H1 (cell line): ENCODE measurements at regions not wholly inside any gene's neighbourhood (a gene's known extent, or its start where the extent isn't known, plus 50 kb on each side); places are given as distances from the start of the nearest gene placed in this dataset.

ENCODE experiments used
- CTCF ChIA-PET: fragments of 300-600 bp; sonication (Branson Sonifier 250); formaldehyde crosslinking; loops from one replicate; lab custom pipeline; 2021; ENCODE audit not compliant: partially characterized antibody; lab: Charles Lee
- POLR2A ChIA-PET: fragments of 300-600 bp; sonication (Branson Sonifier 250); formaldehyde crosslinking; loops from one replicate; lab custom pipeline; 2021; ENCODE audit warnings: inconsistent platforms; ENCODE audit not compliant: partially characterized antibody; lab: Charles Lee
- DNase-seq, 2 experiments: peaks; one replicate each; pipeline versions ENCODE4 v3.0.0 to v3.0.0-alpha.2; 2010 to 2022; ENCODE audit warnings: low spot score in 2 of 2, low read depth in 1 of 2, mixed read lengths in 1 of 2
- FAIRE-seq: peaks from 2 replicates; lab custom pipeline; 2011; peaks lifted over from hg19 to GRCh38; lab: Jason Lieb, UNC
- H2AFZ ChIP-seq: 2 replicates; pipeline ENCODE4 v1.8.1; 2012; ENCODE audit warnings: low read length, inconsistent platforms
- H2AK5ac ChIP-seq: 2 replicates; pipeline ENCODE4 v1.6.1; 2013; ENCODE audit warnings: low read depth, low read length
- H2BK120ac ChIP-seq: replicated peaks from 2 replicates; pipeline ENCODE3; 2013; ENCODE audit warnings: low read depth, low read length, inconsistent platforms
- H2BK12ac ChIP-seq: 2 replicates; pipeline ENCODE4 v1.6.1; 2013; ENCODE audit warnings: low read depth, low read length
- H2BK15ac ChIP-seq: 2 replicates; pipeline ENCODE4 v1.6.1; 2013; ENCODE audit warnings: low read length
- H2BK20ac ChIP-seq: 2 replicates; pipeline ENCODE4 v1.6.1; 2013; ENCODE audit warnings: low read length
- H2BK5ac ChIP-seq: 2 replicates; pipeline ENCODE4 v1.6.1; 2013; ENCODE audit warnings: low read depth, low read length
- H3K14ac ChIP-seq: 2 replicates; pipeline ENCODE4 v1.6.1; 2013; ENCODE audit warnings: inconsistent platforms; ENCODE audit not compliant: insufficient read length
- H3K18ac ChIP-seq: 2 replicates; pipeline ENCODE4 v1.6.1; 2013; ENCODE audit warnings: low read length; ENCODE audit errors: extremely low read depth
- H3K23ac ChIP-seq: 2 replicates; pipeline ENCODE4 v1.6.1; 2013; ENCODE audit warnings: inconsistent platforms; ENCODE audit not compliant: insufficient read length
- H3K23me2 ChIP-seq: 2 replicates; pipeline ENCODE4 v1.6.1; 2013; ENCODE audit warnings: low read depth, low read length
- H3K27ac ChIP-seq: 2 replicates; pipeline ENCODE4 v1.6.1; 2011; ENCODE audit warnings: low read depth, low read length, inconsistent platforms
- H3K27me3 ChIP-seq, 4 experiments: replicated peaks in 1 of 4; 1 replicate in 1 of 4; 2 replicates in 3 of 4; pipeline versions ENCODE4 v1.6.1 to v1.8.1; 2011 to 2013; ENCODE audit warnings: low read length in 3 of 4, mild to moderate bottlenecking in 3 of 4, inconsistent platforms in 2 of 4, mixed read lengths in 2 of 4, moderate library complexity in 1 of 4; ENCODE audit not compliant: control insufficient read depth in 3 of 4, insufficient read depth in 3 of 4; ENCODE audit errors: extremely low read depth in 1 of 4
- H3K36me3 ChIP-seq, 4 experiments: 2 replicates each; pipeline versions ENCODE4 v1.6.1 to v1.8.1; 2011 to 2013; ENCODE audit warnings: mild to moderate bottlenecking in 4 of 4, low read length in 3 of 4, moderate library complexity in 2 of 4, control low read depth in 1 of 4, inconsistent platforms in 1 of 4; ENCODE audit not compliant: insufficient read depth in 4 of 4, control insufficient read depth in 2 of 4
- H3K4ac ChIP-seq: replicated peaks from 2 replicates; pipeline ENCODE3; 2013; ENCODE audit warnings: low read length, low read depth, mixed read lengths, inconsistent platforms; ENCODE audit not compliant: insufficient read length
- H3K4me1 ChIP-seq, 4 experiments: replicated peaks in 1 of 4; 1 replicate in 1 of 4; 2 replicates in 3 of 4; pipeline versions ENCODE4 v1.6.1 to v1.8.1; 2011 to 2013; ENCODE audit warnings: low read length in 3 of 4, inconsistent platforms in 2 of 4, mixed read lengths in 1 of 4; ENCODE audit not compliant: insufficient read depth in 4 of 4, control insufficient read depth in 3 of 4
- H3K4me2 ChIP-seq, 2 experiments: 2 replicates each; pipeline versions ENCODE4 v1.6.1 to v1.8.1; 2011 to 2013; ENCODE audit warnings: low read depth in 2 of 2, low read length in 2 of 2, control low read depth in 1 of 2, inconsistent platforms in 1 of 2, mild to moderate bottlenecking in 1 of 2; ENCODE audit not compliant: insufficient read depth in 1 of 2
- H3K4me3 ChIP-seq, 4 experiments: fragments of 200-600, 300-600 bp in 1 of 4; sonication (generic), shearing (Covaris generic), sonication (Bioruptor Twin) in 1 of 4; 2 replicates each; pipeline versions ENCODE4 v1.5.1 to v1.8.1; 2011 to 2016; ENCODE audit warnings: low read length in 4 of 4, low read depth in 3 of 4, control low read depth in 2 of 4, inconsistent platforms in 2 of 4, mild to moderate bottlenecking in 2 of 4, mixed read lengths in 1 of 4, moderate library complexity in 1 of 4; ENCODE audit not compliant: insufficient read depth in 2 of 4; ENCODE audit errors: extremely low read depth in 1 of 4
- H3K56ac ChIP-seq: replicated peaks from 2 replicates; pipeline ENCODE3; 2013; ENCODE audit warnings: low read depth, mild to moderate bottlenecking, mixed read lengths, low read length, inconsistent platforms; ENCODE audit not compliant: insufficient read length
- H3K79me1 ChIP-seq: 2 replicates; pipeline ENCODE4 v1.6.1; 2013; ENCODE audit warnings: low read depth, low read length, control low read depth
- H3K79me2 ChIP-seq, 2 experiments: 2 replicates each; pipeline versions ENCODE4 v1.6.1 to v1.8.1; 2012 to 2013; ENCODE audit warnings: low read length in 2 of 2, mild to moderate bottlenecking in 2 of 2, inconsistent platforms in 1 of 2; ENCODE audit not compliant: insufficient read depth in 2 of 2, control insufficient read depth in 1 of 2
- H3K9ac ChIP-seq, 4 experiments: replicated peaks in 1 of 4; 1 replicate in 1 of 4; 2 replicates in 3 of 4; pipeline versions ENCODE4 v1.6.1 to v1.8.1; 2011 to 2013; ENCODE audit warnings: low read depth in 3 of 4, low read length in 3 of 4, control low read depth in 2 of 4, mild to moderate bottlenecking in 2 of 4, moderate library complexity in 2 of 4, inconsistent platforms in 1 of 4; ENCODE audit errors: extremely low read depth in 1 of 4
- H3K9me3 ChIP-seq, 2 experiments: 2 replicates each; pipeline versions ENCODE4 v1.6.1 to v1.8.1; 2012 to 2013; ENCODE audit warnings: mild to moderate bottlenecking in 2 of 2, moderate library complexity in 2 of 2, control low read depth in 1 of 2, inconsistent platforms in 1 of 2, low read depth in 1 of 2, low read length in 1 of 2, mixed read lengths in 1 of 2; ENCODE audit not compliant: insufficient read depth in 2 of 2
- H4K20me1 ChIP-seq, 2 experiments: replicated peaks in 1 of 2; 2 replicates each; pipeline versions ENCODE3 to v1.8.1; 2011 to 2013; ENCODE audit warnings: inconsistent platforms in 2 of 2, low read length in 2 of 2, mild to moderate bottlenecking in 1 of 2; ENCODE audit not compliant: insufficient read depth in 2 of 2, control insufficient read depth in 1 of 2
- H4K5ac ChIP-seq: 2 replicates; pipeline ENCODE4 v1.6.1; 2013; ENCODE audit warnings: low read length, low read depth, mixed read lengths, inconsistent platforms; ENCODE audit not compliant: insufficient read length
- H4K8ac ChIP-seq: 2 replicates; pipeline ENCODE4 v1.8.0; 2013; ENCODE audit warnings: mild to moderate bottlenecking, moderate library complexity, low read length, inconsistent platforms; ENCODE audit not compliant: insufficient read depth; ENCODE audit errors: extremely low read depth
- H4K91ac ChIP-seq: replicated peaks from 2 replicates; pipeline ENCODE3; 2013; ENCODE audit warnings: low read length, mixed read lengths, inconsistent platforms; ENCODE audit not compliant: insufficient read length
- CBX8 ChIP-seq: fragments of 300-800, 300-1000 bp; sonication (generic); IDR thresholded peaks from 2 replicates; pipeline ENCODE4 v1.7.1; 2016; ENCODE audit warnings: low read depth, low read length, borderline replicate concordance
- CTCF ChIP-seq, 3 experiments: IDR thresholded peaks; 1 replicate in 2 of 3; 2 replicates in 1 of 3; pipeline versions ENCODE4 v1.5.1 to v1.6.1; 2011; ENCODE audit warnings: low read length in 3 of 3, mild to moderate bottlenecking in 3 of 3, inconsistent platforms in 2 of 3, low read depth in 1 of 3, moderate library complexity in 1 of 3; ENCODE audit not compliant: insufficient read depth in 1 of 3; ENCODE audit errors: control extremely low read depth in 1 of 3
- GABPA ChIP-seq: IDR thresholded peaks from 2 replicates; pipeline ENCODE4 v1.6.1; 2011; ENCODE audit warnings: mild to moderate bottlenecking, low read length, moderate library complexity, borderline replicate concordance; ENCODE audit not compliant: insufficient read depth
- JUN ChIP-seq: IDR thresholded peaks from 2 replicates; pipeline ENCODE4 v1.6.1; 2011; ENCODE audit warnings: low read depth, mild to moderate bottlenecking, improper control_type of control experiment, low read length
- NANOG ChIP-seq: IDR thresholded peaks from 2 replicates; pipeline ENCODE4 v1.6.1; 2011; ENCODE audit warnings: low read length, low read depth, mild to moderate bottlenecking, inconsistent platforms; ENCODE audit not compliant: insufficient read depth, poor library complexity, severe bottlenecking
- SP1 ChIP-seq: IDR thresholded peaks from 2 replicates; pipeline ENCODE4 v1.6.1; 2011; ENCODE audit warnings: low read depth, low read length
- SRF ChIP-seq: IDR thresholded peaks from 2 replicates; pipeline ENCODE4 v1.6.1; 2011; ENCODE audit warnings: mild to moderate bottlenecking, low read depth, low read length, moderate library complexity
- TAF7 ChIP-seq: optimal IDR thresholded peaks from 2 replicates; pipeline ENCODE3; 2011; ENCODE audit warnings: low read depth, mild to moderate bottlenecking, inconsistent platforms, low read length, moderate library complexity, borderline replicate concordance
- TBP ChIP-seq: IDR thresholded peaks from 2 replicates; pipeline ENCODE4 v1.6.1; 2011; ENCODE audit warnings: low read depth, low read length, improper control_type of control experiment
- WGBS, 2 experiments: shearing (Covaris generic) in 1 of 2; methylation state at CpG; one replicate each; pipeline versions ENCODE4 v1.1.6 to v1.1.7; 2013 to 2015; ENCODE audit warnings: low lambda C conversion rate in 2 of 2, mixed read lengths in 2 of 2, inconsistent platforms in 1 of 2, low coverage in 1 of 2, missing lambda C conversion rate in 1 of 2; ENCODE audit not compliant: insufficient replicate concordance in 2 of 2, insufficient coverage in 1 of 2, insufficient read length in 1 of 2; ENCODE audit errors: extremely low coverage in 1 of 2, missing lambda C conversion rate in 1 of 2; 5-methylcytosine and 5-hydroxymethylcytosine counted together
- TF ChIP-seq, protein P1 (sequence below): IDR thresholded peaks from 2 replicates; pipeline ENCODE4 v1.6.1; 2012; ENCODE audit warnings: low read length, inconsistent platforms

DNA sequence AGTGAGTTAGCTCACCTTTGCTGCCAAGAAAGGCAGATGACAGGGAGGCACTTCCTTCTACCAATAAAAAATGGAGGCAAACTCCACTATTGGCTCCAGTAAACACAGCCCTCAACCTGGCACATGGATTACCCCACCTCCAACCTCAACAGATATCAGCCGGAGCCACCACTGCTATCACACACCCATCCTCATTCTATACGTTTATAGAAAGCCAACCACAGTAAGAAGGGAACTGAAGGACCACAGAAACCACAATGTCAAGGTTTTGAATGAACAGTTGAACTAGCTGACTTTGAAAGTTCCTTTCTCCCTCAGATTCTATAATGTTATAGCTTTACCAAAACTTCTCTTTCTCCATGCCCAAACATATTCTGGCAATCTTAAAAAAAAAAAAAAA, 526.2 kb downstream of the UQCRFS1 start:
- no peak overlapping the region for H2BK12ac ChIP-seq
- no peaks in the 10 kb centered on the region for H3K79me1 ChIP-seq
- no peak overlapping the region for H3K18ac ChIP-seq
- no peak overlapping the region for H2AFZ ChIP-seq
- whole genome bisulfite sequencing, 2 experiments = 82% methylated on average over 2 of the region's 2 CpGs; no CpG with 5 or more reads in 1 of the 2 experiments
- H4K8ac ChIP-seq = no peak overlapping the region
- no peaks in the 10 kb centered on the region for H3K9me3 ChIP-seq
- no peak overlapping the region for H3K27ac ChIP-seq
- no peak overlapping the region for H3K9ac ChIP-seq
- peaks cover 0 to 3% (median 0%) of the 10 kb centered on the region in 4 experiments; a peak in 2 of 8 replicates for H3K36me3 ChIP-seq
- no peak overlapping the region for H3K4me3 ChIP-seq
- H3K4me1 ChIP-seq = no peaks in the 10 kb centered on the region
- H2BK20ac ChIP-seq = no peak overlapping the region
- no peak overlapping the region for H4K91ac ChIP-seq
- no peaks in the 10 kb centered on the region for H3K23me2 ChIP-seq
- POLR2A ChIA-PET = interaction anchor here (0.9 kb wide), 1 partner anchor 20 kb away, joined by 3 read pairs; no protein-coding TSS in a partner anchor
- no peak overlapping the region for H2AK5ac ChIP-seq
- H2BK5ac ChIP-seq = no peak overlapping the region
- H3K14ac ChIP-seq = no peak overlapping the region
- no peak overlapping the region for H2BK120ac ChIP-seq
- no peaks in the 10 kb centered on the region for H4K20me1 ChIP-seq
- CTCF ChIA-PET = interaction anchor here (1.3 to 1.6 kb wide), 2 partner anchors 14 to 53 kb away, joined by 3 to 4 read pairs; no protein-coding TSS in a partner anchor
- H3K4me2 ChIP-seq = no peak overlapping the region
- H3K27me3 ChIP-seq = no peaks in the 10 kb centered on the region
- peaks cover 0 to 2% of the 10 kb centered on the region in 2 experiments; a peak in 1 of 4 replicates for H3K79me2 ChIP-seq
- FAIRE-seq = no peak
- no peak overlapping the region for H2BK15ac ChIP-seq
- no peak overlapping the region for H3K56ac ChIP-seq
- no peak overlapping the region for H3K23ac ChIP-seq
- H4K5ac ChIP-seq = no peak overlapping the region
- no peak overlapping the region for H3K4ac ChIP-seq
- no peak for DNase-seq
- TF ChIP-seq TAF7 (no peak), TBP (no peak), SRF (no peak), JUN (no peak), CTCF (IDR thresholded peaks at IDR 0.05; ENCODE audit: control extremely low read depth in 1 of 3, insufficient read depth in 1 of 3, low read depth in 1 of 3, low read length in 3 of 3) (no peak), CBX8 (no peak), SP1 (no peak), GABPA (no peak), NANOG (no peak)
- TF ChIP-seq, protein P1, sequence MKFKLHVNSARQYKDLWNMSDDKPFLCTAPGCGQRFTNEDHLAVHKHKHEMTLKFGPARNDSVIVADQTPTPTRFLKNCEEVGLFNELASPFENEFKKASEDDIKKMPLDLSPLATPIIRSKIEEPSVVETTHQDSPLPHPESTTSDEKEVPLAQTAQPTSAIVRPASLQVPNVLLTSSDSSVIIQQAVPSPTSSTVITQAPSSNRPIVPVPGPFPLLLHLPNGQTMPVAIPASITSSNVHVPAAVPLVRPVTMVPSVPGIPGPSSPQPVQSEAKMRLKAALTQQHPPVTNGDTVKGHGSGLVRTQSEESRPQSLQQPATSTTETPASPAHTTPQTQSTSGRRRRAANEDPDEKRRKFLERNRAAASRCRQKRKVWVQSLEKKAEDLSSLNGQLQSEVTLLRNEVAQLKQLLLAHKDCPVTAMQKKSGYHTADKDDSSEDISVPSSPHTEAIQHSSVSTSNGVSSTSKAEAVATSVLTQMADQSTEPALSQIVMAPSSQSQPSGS = no peak
